OCI-LY7 (cell line): ENCODE measurements at regions not wholly inside any gene's neighbourhood (a gene's known extent, or its start where the extent isn't known, plus 50 kb on each side); places are given as distances from the start of the nearest gene placed in this dataset.

Experiments used
- BruUV-seq: library from RNA; stranded (reverse); fragments of 400-500 nt; replicated peaks from 2 replicates; lab custom pipeline; 2021; lab: Mats Ljungman, UMichigan
- CTCF ChIA-PET: fragments of 300-600 bp; sonication (Branson Sonifier 250); formaldehyde crosslinking; loops from one replicate; lab custom pipeline; 2022; ENCODE audit warnings: antibody characterized with exemption; ENCODE audit not compliant: unreplicated experiment; lab: Charles Lee
- POLR2A ChIA-PET: fragments of 300-600 bp; sonication (Branson Sonifier 250); formaldehyde crosslinking; loops from one replicate; lab custom pipeline; 2022; ENCODE audit warnings: antibody characterized with exemption; lab: Charles Lee
- DNase-seq: peaks from one replicate; pipeline ENCODE4 v3.0.0-alpha.2; 2015; ENCODE audit warnings: low spot score
- H2AFZ ChIP-seq: fragments of 200-600 bp; sonication (generic), shearing (Covaris generic); 2 replicates; pipeline ENCODE4 v1.6.1; 2014; ENCODE audit warnings: mild to moderate bottlenecking, antibody characterized with exemption, low read length, moderate library complexity
- H3K27ac ChIP-seq: fragments of 200-600 bp; sonication (generic); 2 replicates; pipeline ENCODE4 v1.5.1; 2014; ENCODE audit warnings: mixed run types, low read depth, mild to moderate bottlenecking, moderate library complexity, low read length, inconsistent platforms; ENCODE audit not compliant: poor library complexity, severe bottlenecking
- H3K36me3 ChIP-seq: fragments of 200-600 bp; sonication (generic); 2 replicates; pipeline ENCODE4 v1.6.1; 2014; ENCODE audit warnings: mild to moderate bottlenecking, antibody characterized with exemption, low read length, moderate library complexity, mixed read lengths; ENCODE audit not compliant: insufficient read depth
- H3K4me1 ChIP-seq: fragments of 200-600 bp; sonication (generic); 2 replicates; pipeline ENCODE4 v1.5.1; 2014; ENCODE audit warnings: mild to moderate bottlenecking, low read length; ENCODE audit not compliant: insufficient read depth, poor library complexity, severe bottlenecking
- H3K4me2 ChIP-seq: fragments of 200-600 bp; sonication (generic); 2 replicates; pipeline ENCODE4 v1.6.1; 2014; ENCODE audit warnings: mild to moderate bottlenecking, low read length
- H3K4me3 ChIP-seq: fragments of 200-600 bp; sonication (generic); 2 replicates; pipeline ENCODE4 v1.5.1; 2014; ENCODE audit warnings: mild to moderate bottlenecking, low read depth, low read length; ENCODE audit not compliant: poor library complexity, severe bottlenecking
- H3K79me2 ChIP-seq: fragments of 200-600 bp; sonication (generic); 2 replicates; pipeline ENCODE4 v1.6.1; 2016; ENCODE audit warnings: low read depth, mild to moderate bottlenecking, low read length, moderate library complexity, mixed read lengths; ENCODE audit not compliant: insufficient read depth
- H3K9me2 ChIP-seq: fragments of 200-600 bp; sonication (generic); 2 replicates; pipeline ENCODE4 v1.6.1; 2016; ENCODE audit warnings: mild to moderate bottlenecking, low read length, mixed read lengths; ENCODE audit not compliant: insufficient read depth
- H3K9me3 ChIP-seq: fragments of 200-600 bp; sonication (generic); 2 replicates; pipeline ENCODE4 v1.6.1; 2014; ENCODE audit warnings: mild to moderate bottlenecking, mixed run types, low read length, mixed read lengths
- H4K20me1 ChIP-seq: fragments of 200-600 bp; sonication (generic); 2 replicates; pipeline ENCODE4 v1.6.1; 2014; ENCODE audit warnings: mild to moderate bottlenecking, antibody characterized with exemption, low read length, moderate library complexity, mixed read lengths; ENCODE audit not compliant: insufficient read depth
- EZH2phosphoT487 ChIP-seq: fragments of 200-600 bp; sonication (generic); IDR thresholded peaks from 2 replicates; pipeline ENCODE4 v1.6.1; 2018; ENCODE audit warnings: low read depth, borderline replicate concordance, mild to moderate bottlenecking, mixed run types, antibody characterized with exemption, low read length, moderate library complexity, mixed read lengths
- intact Hi-C: fragments of 100-400 bp; cut with micrococcal nuclease; formaldehyde crosslinking; loops from one replicate; pipeline ENCODE4 v1.10.0; 2022; ENCODE audit not compliant: unreplicated experiment
- TF ChIP-seq, protein P1 (sequence below): fragments of 200-600 bp; sonication (generic); conservative IDR thresholded peaks from 2 replicates; pipeline ENCODE4 v1.5.1; 2014; ENCODE audit warnings: mild to moderate bottlenecking, antibody characterized with exemption, low read length, moderate library complexity, mixed read lengths

DNA sequence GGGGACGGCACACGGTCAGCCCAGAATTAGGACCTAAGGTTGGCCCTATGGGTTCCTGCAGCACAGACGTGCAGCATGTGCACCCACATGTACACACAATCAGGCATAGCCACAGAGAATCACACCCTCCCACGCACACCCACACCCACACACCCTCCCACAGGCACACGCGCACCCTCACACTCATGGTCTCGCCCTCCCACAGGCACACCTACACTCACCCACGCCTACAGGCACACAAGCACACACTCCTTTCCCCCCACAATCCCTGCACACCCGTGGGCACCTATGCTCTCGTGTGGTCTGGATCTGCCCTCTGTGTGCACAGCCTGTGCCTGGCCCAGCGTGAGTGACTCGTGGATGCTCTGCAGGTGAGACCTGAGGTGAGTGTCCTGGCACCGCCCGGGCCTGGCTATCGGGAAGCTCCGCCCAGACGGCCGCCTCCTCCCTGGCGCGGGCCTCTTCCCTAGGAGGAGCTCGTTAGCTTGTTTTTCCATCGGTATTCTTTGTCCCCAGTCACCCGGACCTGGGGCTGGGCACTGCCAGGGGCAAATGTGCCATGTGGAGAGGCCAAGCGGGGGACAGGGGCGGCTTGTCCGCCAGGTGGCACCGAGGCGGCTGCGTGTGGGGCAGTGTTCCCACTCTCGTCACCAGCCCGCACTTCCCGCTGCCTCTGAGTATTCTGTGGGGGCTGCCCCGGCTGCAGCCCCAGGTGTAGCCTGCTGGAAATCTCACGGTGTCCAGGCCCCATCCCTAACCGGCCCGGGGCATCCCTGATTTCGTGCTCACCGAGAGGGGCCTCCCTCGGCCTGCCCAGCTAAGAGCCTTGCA is 110.2 kb upstream of the FAM20C start:
- no peak for DNase-seq
- ChIA-PET CTCF (no interaction called here), POLR2A (no interaction called here)
- no peaks in the 10 kb centered on the region for H3K4me1 ChIP-seq
- no TSS peak for BruUV-seq
- no peak for TF ChIP-seq EZH2phosphoT487
- TF ChIP-seq, protein P1, sequence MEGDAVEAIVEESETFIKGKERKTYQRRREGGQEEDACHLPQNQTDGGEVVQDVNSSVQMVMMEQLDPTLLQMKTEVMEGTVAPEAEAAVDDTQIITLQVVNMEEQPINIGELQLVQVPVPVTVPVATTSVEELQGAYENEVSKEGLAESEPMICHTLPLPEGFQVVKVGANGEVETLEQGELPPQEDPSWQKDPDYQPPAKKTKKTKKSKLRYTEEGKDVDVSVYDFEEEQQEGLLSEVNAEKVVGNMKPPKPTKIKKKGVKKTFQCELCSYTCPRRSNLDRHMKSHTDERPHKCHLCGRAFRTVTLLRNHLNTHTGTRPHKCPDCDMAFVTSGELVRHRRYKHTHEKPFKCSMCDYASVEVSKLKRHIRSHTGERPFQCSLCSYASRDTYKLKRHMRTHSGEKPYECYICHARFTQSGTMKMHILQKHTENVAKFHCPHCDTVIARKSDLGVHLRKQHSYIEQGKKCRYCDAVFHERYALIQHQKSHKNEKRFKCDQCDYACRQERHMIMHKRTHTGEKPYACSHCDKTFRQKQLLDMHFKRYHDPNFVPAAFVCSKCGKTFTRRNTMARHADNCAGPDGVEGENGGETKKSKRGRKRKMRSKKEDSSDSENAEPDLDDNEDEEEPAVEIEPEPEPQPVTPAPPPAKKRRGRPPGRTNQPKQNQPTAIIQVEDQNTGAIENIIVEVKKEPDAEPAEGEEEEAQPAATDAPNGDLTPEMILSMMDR, result no peak
- H3K4me2 ChIP-seq, result no peak overlapping the region
- no peaks in the 10 kb centered on the region for H3K9me2 ChIP-seq
- H4K20me1 ChIP-seq, result no peaks in the 10 kb centered on the region
- intact Hi-C loops, result no loop called here
- H3K36me3 ChIP-seq, result no peaks in the 10 kb centered on the region
- no peak overlapping the region for H3K4me3 ChIP-seq
- H2AFZ ChIP-seq, result no peak overlapping the region
- H3K9me3 ChIP-seq, result no peaks in the 10 kb centered on the region
- no peak overlapping the region for H3K27ac ChIP-seq
- no peaks in the 10 kb centered on the region for H3K79me2 ChIP-seq

DNA sequence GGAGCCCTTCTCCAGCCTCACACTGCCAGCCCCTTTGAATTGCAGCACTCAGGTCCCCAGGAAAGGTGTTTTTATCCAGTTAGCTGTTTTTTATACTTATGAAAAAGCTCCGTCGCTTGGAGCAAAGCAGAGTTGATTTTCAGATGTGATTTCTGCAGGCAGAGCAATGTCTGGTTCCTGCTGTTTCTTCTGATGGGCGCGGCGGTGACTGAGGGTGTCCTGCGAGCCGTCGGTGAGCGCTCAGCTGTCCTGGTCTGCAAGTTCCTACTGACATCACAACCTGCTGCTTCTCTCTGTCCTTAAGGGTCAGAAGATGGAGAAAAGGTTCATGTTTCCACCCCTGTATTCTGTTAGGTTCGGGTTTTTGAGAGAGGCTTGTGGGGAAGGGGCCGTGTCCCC is 109.6 kb upstream of the FAM20C start:
- TF ChIP-seq, protein P1, result no peak
- no peak for TF ChIP-seq EZH2phosphoT487
- intact Hi-C loops, result no loop called here
- CTCF ChIA-PET, result no interaction called here
- POLR2A ChIA-PET, result no interaction called here
- DNase-seq, result no peak
- no peak overlapping the region for H3K4me2 ChIP-seq
- no peaks in the 10 kb centered on the region for H3K36me3 ChIP-seq
- H3K4me3 ChIP-seq, result no peak overlapping the region
- no peaks in the 10 kb centered on the region for H3K4me1 ChIP-seq
- H3K9me2 ChIP-seq, result no peaks in the 10 kb centered on the region
- BruUV-seq, result no TSS peak
- H3K79me2 ChIP-seq, result no peaks in the 10 kb centered on the region
- no peaks in the 10 kb centered on the region for H4K20me1 ChIP-seq
- no peaks in the 10 kb centered on the region for H3K9me3 ChIP-seq
- H2AFZ ChIP-seq, result no peak overlapping the region
- no peak overlapping the region for H3K27ac ChIP-seq

DNA sequence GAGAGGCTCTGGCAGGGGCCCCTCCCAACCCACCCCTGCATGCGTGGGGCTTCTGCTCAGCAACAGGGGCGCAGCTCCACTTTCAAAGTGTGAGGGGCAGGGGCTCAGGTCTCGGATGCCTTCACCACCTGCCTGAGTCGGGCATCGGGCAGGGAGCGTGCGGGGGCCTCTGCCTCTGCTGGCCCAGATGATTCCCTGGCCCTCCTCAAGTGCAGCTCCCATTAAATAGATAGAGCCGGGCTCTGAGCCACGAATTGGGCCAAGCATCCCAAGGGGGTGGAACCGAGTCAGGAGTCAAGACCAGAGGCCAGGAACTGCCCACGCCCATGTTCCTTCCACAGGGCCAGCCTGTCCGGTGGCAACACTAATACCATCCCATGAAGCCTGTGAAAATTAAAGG is 108.9 kb upstream of the FAM20C start:
- Histone ChIP-seq H3K4me1 (no peaks in the 10 kb centered on the region), H2AFZ (no peak overlapping the region), H3K9me3 (no peaks in the 10 kb centered on the region), H3K4me3 (no peak overlapping the region), H4K20me1 (no peaks in the 10 kb centered on the region), H3K9me2 (no peaks in the 10 kb centered on the region), H3K4me2 (no peak overlapping the region), H3K79me2 (no peaks in the 10 kb centered on the region), H3K36me3 (no peaks in the 10 kb centered on the region), H3K27ac (no peak overlapping the region)
- ChIA-PET CTCF (no interaction called here), POLR2A (no interaction called here)
- TF ChIP-seq, protein P1, result no peak
- TF ChIP-seq EZH2phosphoT487, result no peak
- no TSS peak for BruUV-seq
- no peak for DNase-seq
- intact Hi-C loops, result no loop called here
